H1 (cell line): ENCODE measurements at regions not wholly inside any gene's neighbourhood (a gene's known extent, or its start where the extent isn't known, plus 50 kb on each side); places are given as distances from the start of the nearest gene placed in this dataset.

ENCODE experiments used
- CTCF ChIA-PET: fragments of 300-600 bp; sonication (Branson Sonifier 250); formaldehyde crosslinking; loops from one replicate; lab custom pipeline; 2021; ENCODE audit not compliant: partially characterized antibody; lab: Charles Lee
- POLR2A ChIA-PET: fragments of 300-600 bp; sonication (Branson Sonifier 250); formaldehyde crosslinking; loops from one replicate; lab custom pipeline; 2021; ENCODE audit warnings: inconsistent platforms; ENCODE audit not compliant: partially characterized antibody; lab: Charles Lee
- DNase-seq, 2 experiments: peaks; one replicate each; pipeline versions ENCODE4 v3.0.0 to v3.0.0-alpha.2; 2010 to 2022; ENCODE audit warnings: low spot score in 2 of 2, low read depth in 1 of 2, mixed read lengths in 1 of 2
- FAIRE-seq: peaks from 2 replicates; lab custom pipeline; 2011; peaks lifted over from hg19 to GRCh38; lab: Jason Lieb, UNC
- H2AFZ ChIP-seq: 2 replicates; pipeline ENCODE4 v1.8.1; 2012; ENCODE audit warnings: low read length, inconsistent platforms
- H2AK5ac ChIP-seq: 2 replicates; pipeline ENCODE4 v1.6.1; 2013; ENCODE audit warnings: low read depth, low read length
- H2BK120ac ChIP-seq: replicated peaks from 2 replicates; pipeline ENCODE3; 2013; ENCODE audit warnings: low read depth, low read length, inconsistent platforms
- H2BK12ac ChIP-seq: 2 replicates; pipeline ENCODE4 v1.6.1; 2013; ENCODE audit warnings: low read depth, low read length
- H2BK15ac ChIP-seq: 2 replicates; pipeline ENCODE4 v1.6.1; 2013; ENCODE audit warnings: low read length
- H2BK20ac ChIP-seq: 2 replicates; pipeline ENCODE4 v1.6.1; 2013; ENCODE audit warnings: low read length
- H2BK5ac ChIP-seq: 2 replicates; pipeline ENCODE4 v1.6.1; 2013; ENCODE audit warnings: low read depth, low read length
- H3K14ac ChIP-seq: 2 replicates; pipeline ENCODE4 v1.6.1; 2013; ENCODE audit warnings: inconsistent platforms; ENCODE audit not compliant: insufficient read length
- H3K18ac ChIP-seq: 2 replicates; pipeline ENCODE4 v1.6.1; 2013; ENCODE audit warnings: low read length; ENCODE audit errors: extremely low read depth
- H3K23ac ChIP-seq: 2 replicates; pipeline ENCODE4 v1.6.1; 2013; ENCODE audit warnings: inconsistent platforms; ENCODE audit not compliant: insufficient read length
- H3K23me2 ChIP-seq: 2 replicates; pipeline ENCODE4 v1.6.1; 2013; ENCODE audit warnings: low read depth, low read length
- H3K27ac ChIP-seq: 2 replicates; pipeline ENCODE4 v1.6.1; 2011; ENCODE audit warnings: low read depth, low read length, inconsistent platforms
- H3K27me3 ChIP-seq, 4 experiments: replicated peaks in 1 of 4; 1 replicate in 1 of 4; 2 replicates in 3 of 4; pipeline versions ENCODE4 v1.6.1 to v1.8.1; 2011 to 2013; ENCODE audit warnings: low read length in 3 of 4, mild to moderate bottlenecking in 3 of 4, inconsistent platforms in 2 of 4, mixed read lengths in 2 of 4, moderate library complexity in 1 of 4; ENCODE audit not compliant: control insufficient read depth in 3 of 4, insufficient read depth in 3 of 4; ENCODE audit errors: extremely low read depth in 1 of 4
- H3K36me3 ChIP-seq, 4 experiments: 2 replicates each; pipeline versions ENCODE4 v1.6.1 to v1.8.1; 2011 to 2013; ENCODE audit warnings: mild to moderate bottlenecking in 4 of 4, low read length in 3 of 4, moderate library complexity in 2 of 4, control low read depth in 1 of 4, inconsistent platforms in 1 of 4; ENCODE audit not compliant: insufficient read depth in 4 of 4, control insufficient read depth in 2 of 4
- H3K4ac ChIP-seq: replicated peaks from 2 replicates; pipeline ENCODE3; 2013; ENCODE audit warnings: low read length, low read depth, mixed read lengths, inconsistent platforms; ENCODE audit not compliant: insufficient read length
- H3K4me1 ChIP-seq, 4 experiments: replicated peaks in 1 of 4; 1 replicate in 1 of 4; 2 replicates in 3 of 4; pipeline versions ENCODE4 v1.6.1 to v1.8.1; 2011 to 2013; ENCODE audit warnings: low read length in 3 of 4, inconsistent platforms in 2 of 4, mixed read lengths in 1 of 4; ENCODE audit not compliant: insufficient read depth in 4 of 4, control insufficient read depth in 3 of 4
- H3K4me2 ChIP-seq, 2 experiments: 2 replicates each; pipeline versions ENCODE4 v1.6.1 to v1.8.1; 2011 to 2013; ENCODE audit warnings: low read depth in 2 of 2, low read length in 2 of 2, control low read depth in 1 of 2, inconsistent platforms in 1 of 2, mild to moderate bottlenecking in 1 of 2; ENCODE audit not compliant: insufficient read depth in 1 of 2
- H3K4me3 ChIP-seq, 4 experiments: fragments of 200-600, 300-600 bp in 1 of 4; sonication (generic), shearing (Covaris generic), sonication (Bioruptor Twin) in 1 of 4; 2 replicates each; pipeline versions ENCODE4 v1.5.1 to v1.8.1; 2011 to 2016; ENCODE audit warnings: low read length in 4 of 4, low read depth in 3 of 4, control low read depth in 2 of 4, inconsistent platforms in 2 of 4, mild to moderate bottlenecking in 2 of 4, mixed read lengths in 1 of 4, moderate library complexity in 1 of 4; ENCODE audit not compliant: insufficient read depth in 2 of 4; ENCODE audit errors: extremely low read depth in 1 of 4
- H3K56ac ChIP-seq: replicated peaks from 2 replicates; pipeline ENCODE3; 2013; ENCODE audit warnings: low read depth, mild to moderate bottlenecking, mixed read lengths, low read length, inconsistent platforms; ENCODE audit not compliant: insufficient read length
- H3K79me1 ChIP-seq: 2 replicates; pipeline ENCODE4 v1.6.1; 2013; ENCODE audit warnings: low read depth, low read length, control low read depth
- H3K79me2 ChIP-seq, 2 experiments: 2 replicates each; pipeline versions ENCODE4 v1.6.1 to v1.8.1; 2012 to 2013; ENCODE audit warnings: low read length in 2 of 2, mild to moderate bottlenecking in 2 of 2, inconsistent platforms in 1 of 2; ENCODE audit not compliant: insufficient read depth in 2 of 2, control insufficient read depth in 1 of 2
- H3K9ac ChIP-seq, 4 experiments: replicated peaks in 1 of 4; 1 replicate in 1 of 4; 2 replicates in 3 of 4; pipeline versions ENCODE4 v1.6.1 to v1.8.1; 2011 to 2013; ENCODE audit warnings: low read depth in 3 of 4, low read length in 3 of 4, control low read depth in 2 of 4, mild to moderate bottlenecking in 2 of 4, moderate library complexity in 2 of 4, inconsistent platforms in 1 of 4; ENCODE audit errors: extremely low read depth in 1 of 4
- H3K9me3 ChIP-seq, 2 experiments: 2 replicates each; pipeline versions ENCODE4 v1.6.1 to v1.8.1; 2012 to 2013; ENCODE audit warnings: mild to moderate bottlenecking in 2 of 2, moderate library complexity in 2 of 2, control low read depth in 1 of 2, inconsistent platforms in 1 of 2, low read depth in 1 of 2, low read length in 1 of 2, mixed read lengths in 1 of 2; ENCODE audit not compliant: insufficient read depth in 2 of 2
- H4K20me1 ChIP-seq, 2 experiments: replicated peaks in 1 of 2; 2 replicates each; pipeline versions ENCODE3 to v1.8.1; 2011 to 2013; ENCODE audit warnings: inconsistent platforms in 2 of 2, low read length in 2 of 2, mild to moderate bottlenecking in 1 of 2; ENCODE audit not compliant: insufficient read depth in 2 of 2, control insufficient read depth in 1 of 2
- H4K5ac ChIP-seq: 2 replicates; pipeline ENCODE4 v1.6.1; 2013; ENCODE audit warnings: low read length, low read depth, mixed read lengths, inconsistent platforms; ENCODE audit not compliant: insufficient read length
- H4K8ac ChIP-seq: 2 replicates; pipeline ENCODE4 v1.8.0; 2013; ENCODE audit warnings: mild to moderate bottlenecking, moderate library complexity, low read length, inconsistent platforms; ENCODE audit not compliant: insufficient read depth; ENCODE audit errors: extremely low read depth
- H4K91ac ChIP-seq: replicated peaks from 2 replicates; pipeline ENCODE3; 2013; ENCODE audit warnings: low read length, mixed read lengths, inconsistent platforms; ENCODE audit not compliant: insufficient read length
- BCL11A ChIP-seq, 2 experiments: IDR thresholded peaks; one replicate each; pipeline ENCODE4 v1.6.1; 2011; ENCODE audit warnings: low read depth in 2 of 2, low read length in 2 of 2, mild to moderate bottlenecking in 2 of 2
- BRCA1 ChIP-seq: IDR thresholded peaks from 2 replicates; pipeline ENCODE4 v1.6.1; 2012; ENCODE audit warnings: low read depth, low read length, improper control_type of control experiment
- CBX5 ChIP-seq: fragments of 300-800, 300-1000 bp; sonication (generic); IDR thresholded peaks from 2 replicates; pipeline ENCODE4 v1.7.1; 2016; ENCODE audit warnings: antibody characterized with exemption, low read length, low read depth
- CHD2 ChIP-seq: IDR thresholded peaks from 2 replicates; pipeline ENCODE4 v1.6.1; 2012; ENCODE audit warnings: low read length, improper control_type of control experiment
- HDAC6 ChIP-seq: IDR thresholded peaks from one replicate; pipeline ENCODE4 v1.7.1; 2012; ENCODE audit warnings: low read depth, mild to moderate bottlenecking, inconsistent platforms, low read length, moderate library complexity
- KDM4A ChIP-seq: IDR thresholded peaks from one replicate; pipeline ENCODE4 v1.7.1; 2012; ENCODE audit warnings: low read depth, mild to moderate bottlenecking, moderate library complexity, low read length, inconsistent platforms; ENCODE audit not compliant: severe bottlenecking
- PHF8 ChIP-seq: fragments of 200-600 bp; sonication (generic); conservative IDR thresholded peaks from 2 replicates; pipeline ENCODE4 v1.7.1; 2012; ENCODE audit warnings: low read depth, mild to moderate bottlenecking, inconsistent platforms, low read length, moderate library complexity
- RBBP5 ChIP-seq: IDR thresholded peaks from 2 replicates; pipeline ENCODE4 v1.7.1; 2012; ENCODE audit warnings: low read depth, mild to moderate bottlenecking, inconsistent platforms, low read length, moderate library complexity, borderline replicate concordance
- RFX5 ChIP-seq: IDR thresholded peaks from 2 replicates; pipeline ENCODE4 v1.6.1; 2011; ENCODE audit warnings: low read depth, low read length, improper control_type of control experiment, borderline replicate concordance
- SRF ChIP-seq: IDR thresholded peaks from 2 replicates; pipeline ENCODE4 v1.6.1; 2011; ENCODE audit warnings: mild to moderate bottlenecking, low read depth, low read length, moderate library complexity
- TAF1 ChIP-seq: IDR thresholded peaks from 2 replicates; pipeline ENCODE4 v1.6.1; 2011; ENCODE audit warnings: mild to moderate bottlenecking, low read depth, low read length
- WGBS, 2 experiments: shearing (Covaris generic) in 1 of 2; methylation state at CpG; one replicate each; pipeline versions ENCODE4 v1.1.6 to v1.1.7; 2013 to 2015; ENCODE audit warnings: low lambda C conversion rate in 2 of 2, mixed read lengths in 2 of 2, inconsistent platforms in 1 of 2, low coverage in 1 of 2, missing lambda C conversion rate in 1 of 2; ENCODE audit not compliant: insufficient replicate concordance in 2 of 2, insufficient coverage in 1 of 2, insufficient read length in 1 of 2; ENCODE audit errors: extremely low coverage in 1 of 2, missing lambda C conversion rate in 1 of 2; 5-methylcytosine and 5-hydroxymethylcytosine counted together
- TF ChIP-seq, protein P1 (sequence below): IDR thresholded peaks from 2 replicates; pipeline ENCODE4 v1.6.1; 2012; ENCODE audit warnings: low read length, inconsistent platforms
- TF ChIP-seq, protein P2 (sequence below): IDR thresholded peaks from 2 replicates; pipeline ENCODE4 v1.6.1; 2012; ENCODE audit warnings: inconsistent platforms

DNA sequence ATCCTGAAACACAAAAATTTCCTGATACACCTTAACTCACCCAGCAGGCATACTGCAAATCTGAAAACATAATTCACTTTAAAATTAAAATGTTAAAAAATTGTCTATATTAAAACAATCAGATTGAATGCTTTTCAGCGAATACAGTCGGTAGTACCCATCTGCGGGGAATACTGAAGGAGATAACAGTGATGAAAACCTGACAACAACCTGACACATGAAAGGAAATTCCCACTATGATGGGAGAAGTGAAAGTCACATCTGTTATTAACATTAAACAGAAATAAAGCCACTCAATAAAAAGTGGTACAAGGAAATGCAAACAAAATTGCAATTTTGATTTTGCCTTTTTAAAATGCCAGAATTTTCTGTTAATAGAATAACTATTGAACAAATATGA, 448.0 kb upstream of the SEMA3A start:
- Histone ChIP-seq H3K27ac (no peak overlapping the region), H3K14ac (no peak overlapping the region), H3K4me2 (no peak overlapping the region), H3K36me3 (no peaks in the 10 kb centered on the region), H3K23me2 (no peaks in the 10 kb centered on the region), H2BK15ac (no peak overlapping the region), H4K8ac (no peak overlapping the region), H2AFZ (no peak overlapping the region), H4K20me1 (no peaks in the 10 kb centered on the region), H3K18ac (no peak overlapping the region), H3K9ac (no peak overlapping the region), H4K5ac (no peak overlapping the region), H3K27me3 (no peaks in the 10 kb centered on the region), H3K4ac (no peak overlapping the region), H3K79me1 (no peaks in the 10 kb centered on the region), H2BK120ac (no peak overlapping the region), H3K4me3 (no peak overlapping the region), H3K23ac (no peak overlapping the region), H2BK12ac (no peak overlapping the region), H2BK20ac (no peak overlapping the region), H3K4me1 (peaks cover 0 to 4% (median 2%) of the 10 kb centered on the region in 4 experiments; a peak in 4 of 7 replicates), H3K56ac (no peak overlapping the region), H2BK5ac (no peak overlapping the region), H3K9me3 (no peaks in the 10 kb centered on the region), H3K79me2 (no peaks in the 10 kb centered on the region), H2AK5ac (no peak overlapping the region), H4K91ac (no peak overlapping the region)
- ChIA-PET CTCF (no interaction called here), POLR2A (no interaction called here)
- FAIRE-seq (no peak), DNase-seq (no peak)
- 94% methylated on average over 3 of the region's 3 CpGs; no CpG with 5 or more reads in 1 of the 2 experiments for WGBS, 2 experiments
- TF ChIP-seq HDAC6 = no peak
- TF ChIP-seq KDM4A = no peak
- TF ChIP-seq, protein P1, sequence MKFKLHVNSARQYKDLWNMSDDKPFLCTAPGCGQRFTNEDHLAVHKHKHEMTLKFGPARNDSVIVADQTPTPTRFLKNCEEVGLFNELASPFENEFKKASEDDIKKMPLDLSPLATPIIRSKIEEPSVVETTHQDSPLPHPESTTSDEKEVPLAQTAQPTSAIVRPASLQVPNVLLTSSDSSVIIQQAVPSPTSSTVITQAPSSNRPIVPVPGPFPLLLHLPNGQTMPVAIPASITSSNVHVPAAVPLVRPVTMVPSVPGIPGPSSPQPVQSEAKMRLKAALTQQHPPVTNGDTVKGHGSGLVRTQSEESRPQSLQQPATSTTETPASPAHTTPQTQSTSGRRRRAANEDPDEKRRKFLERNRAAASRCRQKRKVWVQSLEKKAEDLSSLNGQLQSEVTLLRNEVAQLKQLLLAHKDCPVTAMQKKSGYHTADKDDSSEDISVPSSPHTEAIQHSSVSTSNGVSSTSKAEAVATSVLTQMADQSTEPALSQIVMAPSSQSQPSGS = no peak
- no peak for TF ChIP-seq TAF1
- no peak for TF ChIP-seq BRCA1
- TF ChIP-seq PHF8 = no peak
- no peak for TF ChIP-seq CBX5
- no peak for TF ChIP-seq CHD2
- TF ChIP-seq, protein P2, sequence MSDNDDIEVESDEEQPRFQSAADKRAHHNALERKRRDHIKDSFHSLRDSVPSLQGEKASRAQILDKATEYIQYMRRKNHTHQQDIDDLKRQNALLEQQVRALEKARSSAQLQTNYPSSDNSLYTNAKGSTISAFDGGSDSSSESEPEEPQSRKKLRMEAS = no peak
- TF ChIP-seq BCL11A (IDR thresholded peaks at IDR 0.05; ENCODE audit: low read depth in 2 of 2, low read length in 2 of 2) = no peak
- TF ChIP-seq RFX5 = no peak
- no peak for TF ChIP-seq RBBP5
- TF ChIP-seq SRF = no peak
